Renal cortical epithelial cell (primary cell): ENCODE measurements at regions not wholly inside any gene's neighbourhood (a gene's known extent, or its start where the extent isn't known, plus 50 kb on each side); places are given as distances from the start of the nearest gene placed in this dataset.

Source experiments
- DNase-seq: peaks from one replicate; pipeline ENCODE4 v3.0.0-alpha.2; 2011; ENCODE audit warnings: low read depth

GRCh38 chr9:19511694-19512093 lies 102.9 kb downstream of the ACER2 start:
- no peak for DNase-seq

GRCh38 chr9:19510907-19511306 lies 102.1 kb downstream of the ACER2 start:
- no peak for DNase-seq
